ENCODE measurements at regions not wholly inside any gene's neighbourhood (a gene's known extent, or its start where the extent isn't known, plus 50 kb on each side); places are given as distances from the start of the nearest gene placed in this dataset.

- ChIA-PET POLR2A (no interaction called here), CTCF (no interaction called here)
- TF ChIP-seq BHLHE40 (IDR thresholded peaks at IDR 0.05; ENCODE audit: borderline replicate concordance) (no peak), ZNF384 (IDR thresholded peaks at IDR 0.05) (no peak), TARDBP (IDR thresholded peaks at IDR 0.05) (no peak), SP1 (IDR thresholded peaks at IDR 0.05) (no peak), L3MBTL2 (conservative IDR thresholded peaks at IDR 0.05) (no peak), FOXM1 (IDR thresholded peaks at IDR 0.05; ENCODE audit: borderline replicate concordance) (no peak), NFRKB (IDR thresholded peaks at IDR 0.05) (no peak), HDGF (IDR thresholded peaks at IDR 0.05; ENCODE audit: borderline replicate concordance) (no peak), FOXK2 (IDR thresholded peaks at IDR 0.05) (no peak), ARNT (IDR thresholded peaks at IDR 0.05) (no peak), FOXA1 (IDR thresholded peaks at IDR 0.05) (no peak), ELF4 (IDR thresholded peaks at IDR 0.05) (no peak)
- TF ChIP-seq, protein P1, sequence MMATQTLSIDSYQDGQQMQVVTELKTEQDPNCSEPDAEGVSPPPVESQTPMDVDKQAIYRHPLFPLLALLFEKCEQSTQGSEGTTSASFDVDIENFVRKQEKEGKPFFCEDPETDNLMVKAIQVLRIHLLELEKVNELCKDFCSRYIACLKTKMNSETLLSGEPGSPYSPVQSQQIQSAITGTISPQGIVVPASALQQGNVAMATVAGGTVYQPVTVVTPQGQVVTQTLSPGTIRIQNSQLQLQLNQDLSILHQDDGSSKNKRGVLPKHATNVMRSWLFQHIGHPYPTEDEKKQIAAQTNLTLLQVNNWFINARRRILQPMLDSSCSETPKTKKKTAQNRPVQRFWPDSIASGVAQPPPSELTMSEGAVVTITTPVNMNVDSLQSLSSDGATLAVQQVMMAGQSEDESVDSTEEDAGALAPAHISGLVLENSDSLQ (IDR thresholded peaks at IDR 0.05), result no peak
- no peak for DNase-seq (ENCODE audit: extremely low spot score)
Observed at GRCh38 chr21:19577381-19577780, 1173.8 kb upstream of the TMPRSS15 start.

- ChIA-PET POLR2A (no interaction called here), CTCF (no interaction called here)
- DNase-seq (ENCODE audit: extremely low spot score), result no peak
- TF ChIP-seq ELF4 (IDR thresholded peaks at IDR 0.05) (no peak), L3MBTL2 (conservative IDR thresholded peaks at IDR 0.05) (no peak), SP1 (IDR thresholded peaks at IDR 0.05) (no peak), ARNT (IDR thresholded peaks at IDR 0.05) (no peak), TARDBP (IDR thresholded peaks at IDR 0.05) (no peak)
- TF ChIP-seq, protein P1 (IDR thresholded peaks at IDR 0.05), result no peak
Observed at GRCh38 chr21:19590044-19590443, 1186.5 kb upstream of the TMPRSS15 start.

GRCh38 chr21:19603011-19603593 is 1199.5 kb upstream of the TMPRSS15 start:
- DNase-seq (ENCODE audit: extremely low spot score), result no peak
- POLR2A ChIA-PET, result no interaction called here
- CTCF ChIA-PET, result no interaction called here
- no peak for TF ChIP-seq LEF1 (IDR thresholded peaks at IDR 0.05; ENCODE audit: borderline replicate concordance)
- no peak for TF ChIP-seq HDGF (IDR thresholded peaks at IDR 0.05; ENCODE audit: borderline replicate concordance)
- TF ChIP-seq SP1 (IDR thresholded peaks at IDR 0.05), result no peak
- TF ChIP-seq, protein P1 (IDR thresholded peaks at IDR 0.05), result no peak
- no peak for TF ChIP-seq FOXM1 (IDR thresholded peaks at IDR 0.05; ENCODE audit: borderline replicate concordance)
- TF ChIP-seq L3MBTL2 (conservative IDR thresholded peaks at IDR 0.05), result no peak
- TF ChIP-seq CTBP1 (IDR thresholded peaks at IDR 0.05; ENCODE audit: borderline replicate concordance), result no peak
- TF ChIP-seq ELF4 (IDR thresholded peaks at IDR 0.05), result no peak
- no peak for TF ChIP-seq ZNF384 (IDR thresholded peaks at IDR 0.05)
- TF ChIP-seq TARDBP (IDR thresholded peaks at IDR 0.05), result no peak
- TF ChIP-seq FOXA1 (IDR thresholded peaks at IDR 0.05), result no peak
- no peak for TF ChIP-seq ARNT (IDR thresholded peaks at IDR 0.05)
- TF ChIP-seq NFRKB (IDR thresholded peaks at IDR 0.05), result no peak
- TF ChIP-seq BHLHE40 (IDR thresholded peaks at IDR 0.05; ENCODE audit: borderline replicate concordance), result no peak
- TF ChIP-seq FOXK2 (IDR thresholded peaks at IDR 0.05), result no peak
- TF ChIP-seq SUZ12 (IDR thresholded peaks at IDR 0.05), result no peak

GRCh38 chr21:19608101-19608621 is 1204.6 kb upstream of the TMPRSS15 start:
- TF ChIP-seq SP1 (IDR thresholded peaks at IDR 0.05) (no peak), ARNT (IDR thresholded peaks at IDR 0.05) (no peak), LEF1 (IDR thresholded peaks at IDR 0.05; ENCODE audit: borderline replicate concordance) (no peak), NFRKB (IDR thresholded peaks at IDR 0.05) (no peak), SUZ12 (IDR thresholded peaks at IDR 0.05) (no peak)
- TF ChIP-seq, protein P1 (IDR thresholded peaks at IDR 0.05), result no peak
- no peak for DNase-seq (ENCODE audit: extremely low spot score)
- CTCF ChIA-PET, result no interaction called here

DNA sequence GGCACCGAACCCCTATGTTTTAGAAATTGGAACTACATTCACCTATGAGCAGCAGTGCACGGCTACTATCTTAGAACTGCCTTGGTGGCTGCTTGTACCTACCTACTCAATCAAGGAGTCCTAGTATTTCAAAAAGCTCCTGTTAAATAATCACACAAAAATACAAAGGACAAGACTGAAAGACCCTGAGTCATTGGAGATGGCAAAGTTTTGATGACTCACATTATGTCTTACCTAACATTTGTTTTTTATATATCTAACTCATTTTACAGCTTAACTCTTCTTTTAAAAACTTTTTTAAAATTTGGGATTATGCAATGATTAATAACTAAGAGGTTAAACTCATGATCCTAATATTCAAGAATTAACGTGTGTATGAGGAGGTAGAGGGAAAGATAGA is 1206.0 kb upstream of the TMPRSS15 start:
- ChIA-PET CTCF (no interaction called here), POLR2A (no interaction called here)
- no peak for TF ChIP-seq FOXK2 (IDR thresholded peaks at IDR 0.05)
- TF ChIP-seq NFRKB (IDR thresholded peaks at IDR 0.05), result no peak
- TF ChIP-seq L3MBTL2 (conservative IDR thresholded peaks at IDR 0.05), result no peak
- TF ChIP-seq ELF4 (IDR thresholded peaks at IDR 0.05), result no peak
- TF ChIP-seq BHLHE40 (IDR thresholded peaks at IDR 0.05; ENCODE audit: borderline replicate concordance), result no peak
- no peak for TF ChIP-seq ARNT (IDR thresholded peaks at IDR 0.05)
- no peak for TF ChIP-seq FOXM1 (IDR thresholded peaks at IDR 0.05; ENCODE audit: borderline replicate concordance)
- no peak for DNase-seq (ENCODE audit: extremely low spot score)

More at GRCh38 chr21:19608101-19608621, 1204.6 kb upstream of the TMPRSS15 start:
- POLR2A ChIA-PET, result no interaction called here

DNA sequence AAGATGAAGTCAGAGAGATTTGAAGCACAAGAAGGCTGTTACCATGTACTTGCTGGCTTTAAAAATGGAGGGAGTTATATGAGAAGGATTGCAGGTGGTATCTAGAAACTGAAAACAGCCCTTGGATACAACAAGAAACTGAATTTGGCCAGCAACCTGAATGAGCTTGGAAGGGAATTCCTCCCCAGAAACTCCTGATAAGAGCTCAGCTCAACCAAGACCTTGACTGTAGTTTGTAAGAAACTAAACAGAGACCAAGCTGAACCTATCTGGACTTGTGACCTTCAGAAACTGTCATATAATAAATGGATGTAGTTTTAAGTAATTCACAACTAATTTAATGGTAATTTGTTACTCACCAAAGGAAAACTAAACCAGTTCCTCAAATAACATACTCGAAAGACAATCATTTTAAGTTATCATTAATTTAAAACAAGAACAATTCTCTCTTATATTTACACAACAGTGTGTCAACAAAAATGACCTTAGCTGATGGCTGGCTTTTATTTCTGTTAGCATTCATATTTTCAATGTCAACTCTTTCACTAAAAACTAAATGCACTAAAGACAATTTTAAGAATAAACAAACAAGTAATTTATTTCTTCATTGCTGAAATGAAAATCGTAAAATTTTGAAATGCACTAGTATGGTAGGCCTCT is 1218.4 kb upstream of the TMPRSS15 start:
- DNase-seq (ENCODE audit: extremely low spot score), result no peak
- ChIA-PET POLR2A (no interaction called here), CTCF (no interaction called here)
- TF ChIP-seq ARNT (IDR thresholded peaks at IDR 0.05) (no peak), SUZ12 (IDR thresholded peaks at IDR 0.05) (no peak), ELF4 (IDR thresholded peaks at IDR 0.05) (no peak), LEF1 (IDR thresholded peaks at IDR 0.05; ENCODE audit: borderline replicate concordance) (no peak), BHLHE40 (IDR thresholded peaks at IDR 0.05; ENCODE audit: borderline replicate concordance) (no peak), FOXM1 (IDR thresholded peaks at IDR 0.05; ENCODE audit: borderline replicate concordance) (no peak), CTBP1 (IDR thresholded peaks at IDR 0.05; ENCODE audit: borderline replicate concordance) (no peak), SP1 (IDR thresholded peaks at IDR 0.05) (no peak), ZNF384 (IDR thresholded peaks at IDR 0.05) (no peak), FOXA1 (IDR thresholded peaks at IDR 0.05) (no peak), FOXK2 (IDR thresholded peaks at IDR 0.05) (no peak), TARDBP (IDR thresholded peaks at IDR 0.05) (no peak), L3MBTL2 (conservative IDR thresholded peaks at IDR 0.05) (no peak), HDGF (IDR thresholded peaks at IDR 0.05; ENCODE audit: borderline replicate concordance) (no peak)
- TF ChIP-seq, protein P1 (IDR thresholded peaks at IDR 0.05), result no peak

Data from HEK293T (cell line).